ENCODE measurements at regions not wholly inside any gene's neighbourhood (a gene's known extent, or its start where the extent isn't known, plus 50 kb on each side); places are given as distances from the start of the nearest gene placed in this dataset.

GRCh38 chr3:6510713-6511112 is 350.2 kb upstream of the GRM7 start:
- no peaks in the 10 kb centered on the region for H3K36me3 ChIP-seq (replicated peaks in 1 of 2; ENCODE audit: control insufficient read depth in 1 of 2, insufficient read depth in 2 of 2, low read length in 2 of 2)
- Mint-ChIP-seq H3K4me3 (no peak overlapping the region), H3K9me3 (peaks cover 0 to 17% (median 11%) of the 10 kb centered on the region in 7 donors), H3K27me3 (ENCODE audit: low read depth in 3 of 3) (peaks cover 0 to 2% (median 0%) of the 10 kb centered on the region in 3 donors), H3K27ac (no peak overlapping the region), H3K4me1 (no peaks in the 10 kb centered on the region), H3K36me3 (no peaks in the 10 kb centered on the region)
- H3K27me3 ChIP-seq (ENCODE audit: control insufficient read depth in 2 of 2, insufficient read depth in 2 of 2, low read length in 2 of 2) = no peaks in the 10 kb centered on the region
- no peak overlapping the region for H3K9ac ChIP-seq (ENCODE audit: insufficient read depth, low read length, poor library complexity, severe bottlenecking)
- TF ChIP-seq CTCF (IDR thresholded peaks at IDR 0.05) = no peak
- no peak overlapping the region for H2AFZ ChIP-seq (ENCODE audit: insufficient read depth, low read depth, low read length, poor library complexity, severe bottlenecking)
- no peak for DNase-seq
- no peaks in the 10 kb centered on the region for H4K20me1 ChIP-seq (ENCODE audit: insufficient read depth, low read length)
- H3K4me1 ChIP-seq (ENCODE audit: control insufficient read depth in 1 of 2, insufficient read depth in 2 of 2, low read length in 2 of 2) = no peaks in the 10 kb centered on the region
- H3K9me3 ChIP-seq (replicated peaks in 1 of 2; ENCODE audit: control insufficient read depth in 1 of 2, insufficient read depth in 1 of 2, low read length in 2 of 2) = peaks cover 4 to 17% of the 10 kb centered on the region in 2 donors
- no peak overlapping the region for H3K4me2 ChIP-seq (replicated peaks; ENCODE audit: extremely low read depth, low read length, poor library complexity, severe bottlenecking)
- intact Hi-C loops (cut with micrococcal nuclease) = no loop called here
- no peak overlapping the region for H3K27ac ChIP-seq (ENCODE audit: low read depth in 1 of 2, low read length in 2 of 2)
- H3K79me2 ChIP-seq (ENCODE audit: insufficient read depth, low read length) = no peaks in the 10 kb centered on the region
- no peak overlapping the region for H3K4me3 ChIP-seq (replicated peaks in 1 of 3; ENCODE audit: low read depth in 2 of 3, low read length in 3 of 3)
- no CpG with 5 or more reads among the region's 1 CpG for WGBS (ENCODE audit: insufficient coverage)

- no peaks in the 10 kb centered on the region for H3K4me1 ChIP-seq (ENCODE audit: control insufficient read depth in 1 of 2, insufficient read depth in 2 of 2, low read length in 2 of 2)
- H3K4me3 ChIP-seq (replicated peaks in 1 of 3; ENCODE audit: low read depth in 2 of 3, low read length in 3 of 3) = no peak overlapping the region
- no peaks in the 10 kb centered on the region for H3K36me3 ChIP-seq (replicated peaks in 1 of 2; ENCODE audit: control insufficient read depth in 1 of 2, insufficient read depth in 2 of 2, low read length in 2 of 2)
- H3K4me1 Mint-ChIP-seq = no peaks in the 10 kb centered on the region
- no peaks in the 10 kb centered on the region for H4K20me1 ChIP-seq (ENCODE audit: insufficient read depth, low read length)
- H3K9me3 ChIP-seq (replicated peaks in 1 of 2; ENCODE audit: control insufficient read depth in 1 of 2, insufficient read depth in 1 of 2, low read length in 2 of 2) = peaks cover 0 to 17% of the 10 kb centered on the region in 2 donors
- peaks cover 0 to 2% (median 0%) of the 10 kb centered on the region in 3 donors for H3K27me3 Mint-ChIP-seq (ENCODE audit: low read depth in 3 of 3)
- no peak overlapping the region for H3K4me3 Mint-ChIP-seq
- no peak overlapping the region for H3K9ac ChIP-seq (ENCODE audit: insufficient read depth, low read length, poor library complexity, severe bottlenecking)
- H3K4me2 ChIP-seq (replicated peaks; ENCODE audit: extremely low read depth, low read length, poor library complexity, severe bottlenecking) = no peak overlapping the region
- H2AFZ ChIP-seq (ENCODE audit: insufficient read depth, low read depth, low read length, poor library complexity, severe bottlenecking) = no peak overlapping the region
- H3K79me2 ChIP-seq (ENCODE audit: insufficient read depth, low read length) = no peaks in the 10 kb centered on the region
- peaks cover 0 to 15% (median 8%) of the 10 kb centered on the region in 7 donors for H3K9me3 Mint-ChIP-seq
- no peaks in the 10 kb centered on the region for H3K36me3 Mint-ChIP-seq
- no peak for TF ChIP-seq CTCF (IDR thresholded peaks at IDR 0.05)
- no peak overlapping the region for H3K27ac Mint-ChIP-seq
- no peak overlapping the region for H3K27ac ChIP-seq (ENCODE audit: low read depth in 1 of 2, low read length in 2 of 2)
- no CpG with 5 or more reads among the region's 2 CpGs for WGBS (ENCODE audit: insufficient coverage)
- no peak for DNase-seq
- intact Hi-C loops (cut with micrococcal nuclease) = no loop called here
- no peaks in the 10 kb centered on the region for H3K27me3 ChIP-seq (ENCODE audit: control insufficient read depth in 2 of 2, insufficient read depth in 2 of 2, low read length in 2 of 2)
These were observed 348.6 kb upstream of the GRM7 start for GRCh38 chr3:6512172-6512800.
